Activated naive CD4-positive, alpha-beta T cell treated with anti-CD3 and anti-CD28 coated beads, Interleukin-2, amount 50 U/mL, for 24 hours (primary cell): ENCODE measurements at regions not wholly inside any gene's neighbourhood (a gene's known extent, or its start where the extent isn't known, plus 50 kb on each side); places are given as distances from the start of the nearest gene placed in this dataset.
"Not testable (repeated sequence)": the region's sequence is repeated elsewhere in the genome, so short reads cannot be mapped to it uniquely, and the experiment has no call there.

Experiments
- H3K27ac Mint-ChIP-seq: one replicate; pipeline ENCODE4 v1.8.0; 2021; ENCODE audit warnings: mild to moderate bottlenecking, mixed read lengths
- H3K27me3 Mint-ChIP-seq: one replicate; pipeline ENCODE4 v1.8.0; 2021; ENCODE audit warnings: mixed read lengths
- H3K36me3 Mint-ChIP-seq: one replicate; pipeline ENCODE4 v1.8.0; 2021; ENCODE audit warnings: mixed read lengths
- H3K4me1 Mint-ChIP-seq: one replicate; pipeline ENCODE4 v1.8.0; 2021; ENCODE audit warnings: mixed read lengths
- H3K4me3 Mint-ChIP-seq: one replicate; pipeline ENCODE4 v1.8.0; 2021; ENCODE audit warnings: mild to moderate bottlenecking, mixed read lengths
- H3K9me3 Mint-ChIP-seq: one replicate; pipeline ENCODE4 v1.8.0; 2021; ENCODE audit warnings: mixed read lengths

- Mint-ChIP-seq H3K36me3 (no peaks in the 10 kb centered on the region), H3K4me1 (no peaks in the 10 kb centered on the region), H3K4me3 (no peak overlapping the region), H3K27me3 (peaks cover 13% of the 10 kb centered on the region), H3K9me3 (peaks cover 5% of the 10 kb centered on the region), H3K27ac (no peak overlapping the region)
These were observed 661.7 kb downstream of the TBC1D22A start for GRCh38 chr22:47423861-47424820.

GRCh38 chr22:47423266-47423665 lies 660.8 kb downstream of the TBC1D22A start:
- H3K4me1 Mint-ChIP-seq, result no peaks in the 10 kb centered on the region
- no peak overlapping the region for H3K4me3 Mint-ChIP-seq
- H3K9me3 Mint-ChIP-seq, result peaks cover under 1% of the 10 kb centered on the region
- no peaks in the 10 kb centered on the region for H3K36me3 Mint-ChIP-seq
- H3K27me3 Mint-ChIP-seq, result peaks cover 13% of the 10 kb centered on the region
- H3K27ac Mint-ChIP-seq, result no peak overlapping the region

- H3K27ac Mint-ChIP-seq, result no peak overlapping the region
- peaks cover 12% of the 10 kb centered on the region for H3K27me3 Mint-ChIP-seq
- H3K4me1 Mint-ChIP-seq, result no peaks in the 10 kb centered on the region
- no peak overlapping the region for H3K4me3 Mint-ChIP-seq
- no peaks in the 10 kb centered on the region for H3K36me3 Mint-ChIP-seq
- no peaks in the 10 kb centered on the region for H3K9me3 Mint-ChIP-seq
These were observed 660.3 kb downstream of the TBC1D22A start for GRCh38 chr22:47422736-47423135.

GRCh38 chr22:47421846-47422245 lies 659.4 kb downstream of the TBC1D22A start:
- no peak overlapping the region for H3K4me3 Mint-ChIP-seq
- no peaks in the 10 kb centered on the region for H3K4me1 Mint-ChIP-seq
- H3K27me3 Mint-ChIP-seq, result peaks cover 8% of the 10 kb centered on the region
- H3K36me3 Mint-ChIP-seq, result no peaks in the 10 kb centered on the region
- H3K9me3 Mint-ChIP-seq, result peaks cover 4% of the 10 kb centered on the region
- no peak overlapping the region for H3K27ac Mint-ChIP-seq

- Mint-ChIP-seq H3K27me3 (peaks cover 8% of the 10 kb centered on the region), H3K27ac (no peak overlapping the region), H3K9me3 (peaks cover 15% of the 10 kb centered on the region), H3K4me1 (no peaks in the 10 kb centered on the region), H3K36me3 (no peaks in the 10 kb centered on the region), H3K4me3 (no peak overlapping the region)
These were observed 657.8 kb downstream of the TBC1D22A start for GRCh38 chr22:47420211-47420610.

- H3K4me1 Mint-ChIP-seq, result no peaks in the 10 kb centered on the region
- peaks cover 15% of the 10 kb centered on the region for H3K9me3 Mint-ChIP-seq
- H3K4me3 Mint-ChIP-seq, result no peak overlapping the region
- no peak overlapping the region for H3K27ac Mint-ChIP-seq
- H3K36me3 Mint-ChIP-seq, result no peaks in the 10 kb centered on the region
- H3K27me3 Mint-ChIP-seq, result peaks cover 8% of the 10 kb centered on the region
These were observed 656.8 kb downstream of the TBC1D22A start for GRCh38 chr22:47419239-47419638.

GRCh38 chr22:47417699-47418098 lies 655.2 kb downstream of the TBC1D22A start:
- no peak overlapping the region for H3K4me3 Mint-ChIP-seq
- H3K36me3 Mint-ChIP-seq, result no peaks in the 10 kb centered on the region
- H3K4me1 Mint-ChIP-seq, result no peaks in the 10 kb centered on the region
- peaks cover 4% of the 10 kb centered on the region for H3K27me3 Mint-ChIP-seq
- peaks cover 15% of the 10 kb centered on the region for H3K9me3 Mint-ChIP-seq
- H3K27ac Mint-ChIP-seq, result no peak overlapping the region

- Mint-ChIP-seq H3K27ac (no peak overlapping the region), H3K36me3 (no peaks in the 10 kb centered on the region), H3K4me3 (no peak overlapping the region), H3K27me3 (peaks cover 8% of the 10 kb centered on the region), H3K4me1 (no peaks in the 10 kb centered on the region), H3K9me3 (peaks cover 5% of the 10 kb centered on the region)
These were observed 648.6 kb downstream of the TBC1D22A start for GRCh38 chr22:47411006-47411405.

GRCh38 chr22:47409539-47410275 lies 647.3 kb downstream of the TBC1D22A start:
- Mint-ChIP-seq H3K27me3 (peaks cover 8% of the 10 kb centered on the region), H3K36me3 (no peaks in the 10 kb centered on the region), H3K9me3 (no peaks in the 10 kb centered on the region), H3K27ac (no peak overlapping the region), H3K4me1 (no peaks in the 10 kb centered on the region), H3K4me3 (no peak overlapping the region)

GRCh38 chr22:47408409-47408808 lies 646.0 kb downstream of the TBC1D22A start:
- Mint-ChIP-seq H3K36me3 (no peaks in the 10 kb centered on the region), H3K27me3 (peaks cover 8% of the 10 kb centered on the region), H3K27ac (no peak overlapping the region)

GRCh38 chr22:47407461-47408025 lies 645.1 kb downstream of the TBC1D22A start:
- Mint-ChIP-seq H3K27me3 (peaks cover 13% of the 10 kb centered on the region), H3K4me3 (no peak overlapping the region), H3K9me3 (no peaks in the 10 kb centered on the region), H3K27ac (no peak overlapping the region), H3K36me3 (no peaks in the 10 kb centered on the region), H3K4me1 (no peaks in the 10 kb centered on the region)

More at GRCh38 chr22:47408409-47408808, 646.0 kb downstream of the TBC1D22A start:
- Mint-ChIP-seq H3K9me3 (no peaks in the 10 kb centered on the region), H3K4me1 (no peaks in the 10 kb centered on the region), H3K4me3 (no peak overlapping the region)

GRCh38 chr22:47406896-47407295 lies 644.4 kb downstream of the TBC1D22A start:
- H3K27ac Mint-ChIP-seq, result no peak overlapping the region
- H3K9me3 Mint-ChIP-seq, result no peaks in the 10 kb centered on the region
- H3K4me3 Mint-ChIP-seq, result no peak overlapping the region
- H3K4me1 Mint-ChIP-seq, result no peaks in the 10 kb centered on the region
- H3K27me3 Mint-ChIP-seq, result peaks cover 13% of the 10 kb centered on the region
- H3K36me3 Mint-ChIP-seq, result no peaks in the 10 kb centered on the region

GRCh38 chr22:47406180-47406834 lies 643.9 kb downstream of the TBC1D22A start:
- no peaks in the 10 kb centered on the region for H3K9me3 Mint-ChIP-seq
- no peaks in the 10 kb centered on the region for H3K36me3 Mint-ChIP-seq
- H3K4me1 Mint-ChIP-seq, result no peaks in the 10 kb centered on the region
- peaks cover 13% of the 10 kb centered on the region for H3K27me3 Mint-ChIP-seq
- H3K27ac Mint-ChIP-seq, result no peak overlapping the region
- H3K4me3 Mint-ChIP-seq, result no peak overlapping the region

- H3K4me3 Mint-ChIP-seq, H3K4me1 Mint-ChIP-seq, H3K27ac Mint-ChIP-seq, H3K27me3 Mint-ChIP-seq, H3K36me3 Mint-ChIP-seq, H3K9me3 Mint-ChIP-seq: not testable (repeated sequence)
These were observed 642.8 kb downstream of the TBC1D22A start for GRCh38 chr22:47405222-47405621.

- peaks cover 7% of the 10 kb centered on the region for H3K27me3 Mint-ChIP-seq
- H3K4me3 Mint-ChIP-seq, result no peak overlapping the region
- H3K27ac Mint-ChIP-seq, result no peak overlapping the region
- no peaks in the 10 kb centered on the region for H3K36me3 Mint-ChIP-seq
- no peaks in the 10 kb centered on the region for H3K4me1 Mint-ChIP-seq
- H3K9me3 Mint-ChIP-seq, result no peaks in the 10 kb centered on the region
These were observed 640.6 kb downstream of the TBC1D22A start for GRCh38 chr22:47402876-47403525.
